OCI-LY7 (cell line): ENCODE measurements at regions not wholly inside any gene's neighbourhood (a gene's known extent, or its start where the extent isn't known, plus 50 kb on each side); places are given as distances from the start of the nearest gene placed in this dataset.

Experiments
- BruUV-seq: library from RNA; stranded (reverse); fragments of 400-500 nt; replicated peaks from 2 replicates; lab custom pipeline; 2021; lab: Mats Ljungman, UMichigan
- CTCF ChIA-PET: fragments of 300-600 bp; sonication (Branson Sonifier 250); formaldehyde crosslinking; loops from one replicate; lab custom pipeline; 2022; ENCODE audit warnings: antibody characterized with exemption; ENCODE audit not compliant: unreplicated experiment; lab: Charles Lee
- POLR2A ChIA-PET: fragments of 300-600 bp; sonication (Branson Sonifier 250); formaldehyde crosslinking; loops from one replicate; lab custom pipeline; 2022; ENCODE audit warnings: antibody characterized with exemption; lab: Charles Lee
- DNase-seq: peaks from one replicate; pipeline ENCODE4 v3.0.0-alpha.2; 2015; ENCODE audit warnings: low spot score
- H2AFZ ChIP-seq: fragments of 200-600 bp; sonication (generic), shearing (Covaris generic); 2 replicates; pipeline ENCODE4 v1.6.1; 2014; ENCODE audit warnings: mild to moderate bottlenecking, antibody characterized with exemption, low read length, moderate library complexity
- H3K27ac ChIP-seq: fragments of 200-600 bp; sonication (generic); 2 replicates; pipeline ENCODE4 v1.5.1; 2014; ENCODE audit warnings: mixed run types, low read depth, mild to moderate bottlenecking, moderate library complexity, low read length, inconsistent platforms; ENCODE audit not compliant: poor library complexity, severe bottlenecking
- H3K36me3 ChIP-seq: fragments of 200-600 bp; sonication (generic); 2 replicates; pipeline ENCODE4 v1.6.1; 2014; ENCODE audit warnings: mild to moderate bottlenecking, antibody characterized with exemption, low read length, moderate library complexity, mixed read lengths; ENCODE audit not compliant: insufficient read depth
- H3K4me1 ChIP-seq: fragments of 200-600 bp; sonication (generic); 2 replicates; pipeline ENCODE4 v1.5.1; 2014; ENCODE audit warnings: mild to moderate bottlenecking, low read length; ENCODE audit not compliant: insufficient read depth, poor library complexity, severe bottlenecking
- H3K4me2 ChIP-seq: fragments of 200-600 bp; sonication (generic); 2 replicates; pipeline ENCODE4 v1.6.1; 2014; ENCODE audit warnings: mild to moderate bottlenecking, low read length
- H3K4me3 ChIP-seq: fragments of 200-600 bp; sonication (generic); 2 replicates; pipeline ENCODE4 v1.5.1; 2014; ENCODE audit warnings: mild to moderate bottlenecking, low read depth, low read length; ENCODE audit not compliant: poor library complexity, severe bottlenecking
- H3K79me2 ChIP-seq: fragments of 200-600 bp; sonication (generic); 2 replicates; pipeline ENCODE4 v1.6.1; 2016; ENCODE audit warnings: low read depth, mild to moderate bottlenecking, low read length, moderate library complexity, mixed read lengths; ENCODE audit not compliant: insufficient read depth
- H3K9me2 ChIP-seq: fragments of 200-600 bp; sonication (generic); 2 replicates; pipeline ENCODE4 v1.6.1; 2016; ENCODE audit warnings: mild to moderate bottlenecking, low read length, mixed read lengths; ENCODE audit not compliant: insufficient read depth
- H3K9me3 ChIP-seq: fragments of 200-600 bp; sonication (generic); 2 replicates; pipeline ENCODE4 v1.6.1; 2014; ENCODE audit warnings: mild to moderate bottlenecking, mixed run types, low read length, mixed read lengths
- H4K20me1 ChIP-seq: fragments of 200-600 bp; sonication (generic); 2 replicates; pipeline ENCODE4 v1.6.1; 2014; ENCODE audit warnings: mild to moderate bottlenecking, antibody characterized with exemption, low read length, moderate library complexity, mixed read lengths; ENCODE audit not compliant: insufficient read depth
- EZH2phosphoT487 ChIP-seq: fragments of 200-600 bp; sonication (generic); IDR thresholded peaks from 2 replicates; pipeline ENCODE4 v1.6.1; 2018; ENCODE audit warnings: low read depth, borderline replicate concordance, mild to moderate bottlenecking, mixed run types, antibody characterized with exemption, low read length, moderate library complexity, mixed read lengths
- intact Hi-C: fragments of 100-400 bp; cut with micrococcal nuclease; formaldehyde crosslinking; loops from one replicate; pipeline ENCODE4 v1.10.0; 2022; ENCODE audit not compliant: unreplicated experiment
- TF ChIP-seq, protein P1 (sequence below): fragments of 200-600 bp; sonication (generic); conservative IDR thresholded peaks from 2 replicates; pipeline ENCODE4 v1.5.1; 2014; ENCODE audit warnings: mild to moderate bottlenecking, antibody characterized with exemption, low read length, moderate library complexity, mixed read lengths

DNA sequence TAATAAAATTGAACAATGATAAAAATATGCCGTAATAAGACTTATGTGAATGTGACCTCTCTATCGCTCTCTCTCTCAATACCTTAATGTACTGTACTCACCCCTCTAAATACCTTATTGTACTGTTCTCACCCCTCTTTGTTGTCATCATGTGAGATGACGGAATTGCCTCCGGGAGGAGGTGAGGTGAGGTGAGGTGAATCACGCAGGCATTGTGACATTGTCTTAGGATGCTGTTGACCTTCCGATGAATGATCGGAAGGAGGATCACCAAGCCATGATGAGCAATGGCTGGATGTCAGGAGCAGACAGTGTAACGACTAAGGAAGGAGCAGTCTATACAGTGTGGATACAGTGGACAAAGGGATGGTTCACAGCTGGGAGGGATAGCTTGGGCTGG lies 87.4 kb upstream of the FAM20C start:
- no peak overlapping the region for H2AFZ ChIP-seq
- H3K79me2 ChIP-seq, result no peaks in the 10 kb centered on the region
- DNase-seq, result no peak
- POLR2A ChIA-PET, result no interaction called here
- H4K20me1 ChIP-seq, result no peaks in the 10 kb centered on the region
- TF ChIP-seq EZH2phosphoT487, result no peak
- TF ChIP-seq, protein P1, sequence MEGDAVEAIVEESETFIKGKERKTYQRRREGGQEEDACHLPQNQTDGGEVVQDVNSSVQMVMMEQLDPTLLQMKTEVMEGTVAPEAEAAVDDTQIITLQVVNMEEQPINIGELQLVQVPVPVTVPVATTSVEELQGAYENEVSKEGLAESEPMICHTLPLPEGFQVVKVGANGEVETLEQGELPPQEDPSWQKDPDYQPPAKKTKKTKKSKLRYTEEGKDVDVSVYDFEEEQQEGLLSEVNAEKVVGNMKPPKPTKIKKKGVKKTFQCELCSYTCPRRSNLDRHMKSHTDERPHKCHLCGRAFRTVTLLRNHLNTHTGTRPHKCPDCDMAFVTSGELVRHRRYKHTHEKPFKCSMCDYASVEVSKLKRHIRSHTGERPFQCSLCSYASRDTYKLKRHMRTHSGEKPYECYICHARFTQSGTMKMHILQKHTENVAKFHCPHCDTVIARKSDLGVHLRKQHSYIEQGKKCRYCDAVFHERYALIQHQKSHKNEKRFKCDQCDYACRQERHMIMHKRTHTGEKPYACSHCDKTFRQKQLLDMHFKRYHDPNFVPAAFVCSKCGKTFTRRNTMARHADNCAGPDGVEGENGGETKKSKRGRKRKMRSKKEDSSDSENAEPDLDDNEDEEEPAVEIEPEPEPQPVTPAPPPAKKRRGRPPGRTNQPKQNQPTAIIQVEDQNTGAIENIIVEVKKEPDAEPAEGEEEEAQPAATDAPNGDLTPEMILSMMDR, result no peak
- intact Hi-C loops, result no loop called here
- H3K4me1 ChIP-seq, result no peaks in the 10 kb centered on the region
- no peaks in the 10 kb centered on the region for H3K36me3 ChIP-seq
- no peak overlapping the region for H3K4me2 ChIP-seq
- CTCF ChIA-PET, result no interaction called here
- BruUV-seq, result no TSS peak
- no peaks in the 10 kb centered on the region for H3K9me3 ChIP-seq
- no peak overlapping the region for H3K4me3 ChIP-seq
- no peak overlapping the region for H3K27ac ChIP-seq
- no peaks in the 10 kb centered on the region for H3K9me2 ChIP-seq

DNA sequence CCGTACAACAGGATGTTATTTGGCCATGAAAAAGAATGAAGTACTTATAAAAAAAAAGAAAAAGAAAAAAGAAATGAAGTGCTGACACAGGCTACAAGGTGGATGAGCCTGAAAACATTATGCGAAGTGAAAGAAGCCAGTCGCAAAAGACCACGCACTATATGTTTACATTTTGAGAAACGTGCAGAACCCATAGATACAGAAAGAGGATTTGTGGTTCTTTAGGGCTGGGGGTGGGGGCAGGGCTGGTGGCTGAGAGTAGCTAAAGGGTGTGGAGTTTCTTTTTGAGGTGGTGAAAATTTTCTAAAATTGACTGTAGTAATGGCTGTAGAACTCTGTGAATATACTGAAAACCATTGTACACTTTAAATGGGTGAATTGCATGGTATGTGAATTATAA lies 86.0 kb upstream of the FAM20C start:
- POLR2A ChIA-PET, result no interaction called here
- no peaks in the 10 kb centered on the region for H4K20me1 ChIP-seq
- no peak overlapping the region for H3K4me2 ChIP-seq
- H3K27ac ChIP-seq, result no peak overlapping the region
- H2AFZ ChIP-seq, result no peak overlapping the region
- no peak overlapping the region for H3K4me3 ChIP-seq
- BruUV-seq, result no TSS peak
- TF ChIP-seq, protein P1, result no peak
- no peak for TF ChIP-seq EZH2phosphoT487
- intact Hi-C loops, result no loop called here
- DNase-seq, result no peak
- no peaks in the 10 kb centered on the region for H3K79me2 ChIP-seq
- no peaks in the 10 kb centered on the region for H3K36me3 ChIP-seq
- H3K4me1 ChIP-seq, result no peaks in the 10 kb centered on the region
- CTCF ChIA-PET, result no interaction called here
- no peaks in the 10 kb centered on the region for H3K9me3 ChIP-seq
- no peaks in the 10 kb centered on the region for H3K9me2 ChIP-seq

DNA sequence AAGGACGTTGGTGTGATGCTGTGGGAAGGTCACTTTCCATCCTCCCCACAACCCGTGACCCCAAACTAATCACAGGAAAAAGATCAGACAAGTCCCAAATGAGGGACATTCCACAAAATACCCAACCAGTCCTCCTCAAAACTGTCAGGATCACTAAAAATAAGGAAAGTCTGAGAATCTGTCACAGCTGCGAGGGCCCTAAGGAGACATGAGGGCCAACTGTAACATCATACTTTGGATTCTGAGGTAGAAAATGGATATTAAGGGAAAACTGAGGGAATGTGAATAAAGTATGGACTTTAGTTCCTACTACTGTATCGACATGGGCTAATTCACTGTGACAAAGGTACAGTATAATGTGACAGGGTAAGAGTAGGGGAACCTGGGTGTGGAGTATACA lies 85.1 kb upstream of the FAM20C start:
- H3K9me2 ChIP-seq, result no peaks in the 10 kb centered on the region
- ChIA-PET POLR2A (no interaction called here), CTCF (no interaction called here)
- no peak overlapping the region for H2AFZ ChIP-seq
- no peaks in the 10 kb centered on the region for H3K4me1 ChIP-seq
- no peaks in the 10 kb centered on the region for H3K79me2 ChIP-seq
- no TSS peak for BruUV-seq
- H3K36me3 ChIP-seq, result no peaks in the 10 kb centered on the region
- H4K20me1 ChIP-seq, result no peaks in the 10 kb centered on the region
- intact Hi-C loops, result no loop called here
- H3K9me3 ChIP-seq, result no peaks in the 10 kb centered on the region
- no peak overlapping the region for H3K4me3 ChIP-seq
- DNase-seq, result no peak
- H3K27ac ChIP-seq, result no peak overlapping the region
- TF ChIP-seq EZH2phosphoT487, result no peak
- TF ChIP-seq, protein P1, result no peak
- no peak overlapping the region for H3K4me2 ChIP-seq
